PC-3 (cell line): ENCODE measurements at regions not wholly inside any gene's neighbourhood (a gene's known extent, or its start where the extent isn't known, plus 50 kb on each side); places are given as distances from the start of the nearest gene placed in this dataset.

Experiments used
- CTCF ChIP-seq: fragments of 300-600 bp; sonication (generic); conservative IDR thresholded peaks from 2 replicates; pipeline ENCODE4 v1.5.1; 2017; ENCODE audit warnings: antibody characterized with exemption, low read depth, mild to moderate bottlenecking, low read length
- EZH2 ChIP-seq: fragments of 300-600 bp; sonication (generic); IDR thresholded peaks from one replicate; pipeline ENCODE4 v1.6.1; 2017; ENCODE audit warnings: antibody characterized with exemption, mild to moderate bottlenecking, low read length; ENCODE audit not compliant: unreplicated experiment
- EZH2phosphoT487 ChIP-seq: fragments of 300-600 bp; sonication (generic); IDR thresholded peaks from 2 replicates; pipeline ENCODE4 v1.6.1; 2018; ENCODE audit warnings: mild to moderate bottlenecking, antibody characterized with exemption, low read length, borderline replicate concordance

- TF ChIP-seq EZH2 = no peak
- no peak for TF ChIP-seq CTCF
- no peak for TF ChIP-seq EZH2phosphoT487
Measured at GRCh38 chr22:27028093-27028492, 370.7 kb downstream of the MIAT start.
